ENCODE measurements at regions not wholly inside any gene's neighbourhood (a gene's known extent, or its start where the extent isn't known, plus 50 kb on each side); places are given as distances from the start of the nearest gene placed in this dataset.

DNA sequence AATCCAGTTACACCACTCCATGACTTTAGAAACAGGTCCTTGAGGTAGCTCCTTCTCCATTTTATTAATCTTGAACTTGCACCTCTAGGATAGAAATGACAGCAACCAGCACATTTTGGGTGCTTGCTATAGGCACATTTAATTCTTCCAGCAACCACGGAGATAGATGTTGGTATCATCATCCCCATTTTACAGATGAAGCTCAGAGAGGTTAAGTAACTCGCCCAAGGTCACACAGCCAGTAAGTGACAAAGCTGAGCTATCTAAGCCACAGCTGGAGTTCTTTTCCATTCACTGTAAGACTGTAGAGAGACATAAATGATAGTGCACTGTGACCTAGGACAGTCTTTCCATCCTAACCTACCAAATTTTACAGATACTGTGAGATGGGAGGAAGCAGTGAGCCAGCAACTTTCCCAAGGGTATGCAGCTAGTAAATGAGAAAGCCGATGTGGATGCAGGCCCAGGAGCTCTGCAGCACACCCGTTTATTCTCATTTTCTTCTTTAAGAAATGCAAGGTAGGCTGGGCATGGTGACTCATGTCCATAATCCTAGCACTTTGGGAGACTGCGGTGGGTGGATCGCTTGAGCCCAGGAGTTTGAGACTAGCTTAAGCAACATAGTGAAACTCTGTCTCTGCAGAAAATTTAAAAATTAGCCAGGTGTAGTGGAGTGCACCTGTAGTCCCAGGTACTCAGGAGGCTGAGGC is 103.2 kb downstream of the TBX5 start:
- no peaks in the 10 kb centered on the region for H3K36me3 ChIP-seq (ENCODE audit: control insufficient read depth, insufficient read depth, low read length)
- H2BK5ac ChIP-seq (ENCODE audit: low read length), result no peak overlapping the region
- no peaks in the 10 kb centered on the region for H3K79me2 ChIP-seq (ENCODE audit: control insufficient read depth, insufficient read depth, low read length)
- no CpG with 5 or more reads among the region's 6 CpGs for WGBS (ENCODE audit: extremely low coverage, insufficient coverage, low lambda C conversion rate)
- H4K5ac ChIP-seq (ENCODE audit: low read length), result no peak overlapping the region
- H2BK15ac ChIP-seq (replicated peaks; ENCODE audit: low read depth), result no peak overlapping the region
- H3K9ac ChIP-seq (ENCODE audit: low read length), result no peak overlapping the region
- H3K27ac ChIP-seq (ENCODE audit: low read depth, low read length), result no peak overlapping the region
- H3K79me1 ChIP-seq (ENCODE audit: low read length), result no peaks in the 10 kb centered on the region
- H2BK120ac ChIP-seq (ENCODE audit: low read depth, low read length), result no peak overlapping the region
- no peak overlapping the region for H3K4me2 ChIP-seq (ENCODE audit: low read length)
- no peak overlapping the region for H3K23ac ChIP-seq (ENCODE audit: low read length)
- H3K27me3 ChIP-seq (ENCODE audit: insufficient read depth, low read length, poor library complexity), result no peaks in the 10 kb centered on the region
- H3K56ac ChIP-seq (ENCODE audit: low read length), result no peak overlapping the region
- no peak overlapping the region for H3K4ac ChIP-seq (ENCODE audit: low read depth, low read length)
- no peak overlapping the region for H2AK5ac ChIP-seq (ENCODE audit: low read length)
- H3K18ac ChIP-seq (ENCODE audit: low read length), result no peak overlapping the region
- H3K4me3 ChIP-seq (ENCODE audit: low read length), result no peak overlapping the region
- no peaks in the 10 kb centered on the region for H3K4me1 ChIP-seq (ENCODE audit: control insufficient read depth, low read depth, low read length)
- DNase-seq, result no peak
- H4K8ac ChIP-seq (ENCODE audit: low read depth, low read length), result no peak overlapping the region

DNA sequence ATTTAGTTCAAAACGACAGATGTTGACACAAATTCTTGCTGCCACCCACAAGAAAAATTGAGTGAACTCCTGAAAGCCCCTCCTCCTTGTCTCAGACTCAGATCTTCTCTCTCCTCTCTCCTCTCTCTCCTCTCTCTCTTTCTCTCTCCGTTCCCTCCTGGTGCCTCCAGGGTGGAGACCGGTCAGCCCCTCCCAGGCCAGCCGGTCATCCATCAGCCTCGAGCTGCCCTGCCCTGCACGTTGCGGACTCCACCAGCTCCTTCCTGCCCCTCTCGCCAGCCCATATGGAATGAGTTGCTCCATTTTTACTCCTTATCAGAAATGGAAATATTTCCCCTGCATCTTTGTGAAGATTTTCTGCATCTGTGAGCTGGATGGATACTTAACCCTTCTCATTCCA is 103.8 kb downstream of the TBX5 start:
- Histone ChIP-seq H3K18ac (ENCODE audit: low read length) (no peak overlapping the region), H3K79me1 (ENCODE audit: low read length) (no peaks in the 10 kb centered on the region), H2BK15ac (replicated peaks; ENCODE audit: low read depth) (no peak overlapping the region), H3K27ac (ENCODE audit: low read depth, low read length) (no peak overlapping the region), H3K9ac (ENCODE audit: low read length) (no peak overlapping the region), H2AK5ac (ENCODE audit: low read length) (no peak overlapping the region), H3K4me1 (ENCODE audit: control insufficient read depth, low read depth, low read length) (no peaks in the 10 kb centered on the region), H3K36me3 (ENCODE audit: control insufficient read depth, insufficient read depth, low read length) (no peaks in the 10 kb centered on the region), H2BK5ac (ENCODE audit: low read length) (no peak overlapping the region), H2BK120ac (ENCODE audit: low read depth, low read length) (no peak overlapping the region), H4K5ac (ENCODE audit: low read length) (no peak overlapping the region), H3K56ac (ENCODE audit: low read length) (no peak overlapping the region), H3K79me2 (ENCODE audit: control insufficient read depth, insufficient read depth, low read length) (no peaks in the 10 kb centered on the region), H3K27me3 (ENCODE audit: insufficient read depth, low read length, poor library complexity) (no peaks in the 10 kb centered on the region), H3K4me3 (ENCODE audit: low read length) (no peak overlapping the region), H3K23ac (ENCODE audit: low read length) (no peak overlapping the region), H4K8ac (ENCODE audit: low read depth, low read length) (no peak overlapping the region), H3K4ac (ENCODE audit: low read depth, low read length) (no peak overlapping the region), H3K4me2 (ENCODE audit: low read length) (no peak overlapping the region)
- no peak for DNase-seq
- no CpG with 5 or more reads among the region's 8 CpGs for WGBS (ENCODE audit: extremely low coverage, insufficient coverage, low lambda C conversion rate)

DNA sequence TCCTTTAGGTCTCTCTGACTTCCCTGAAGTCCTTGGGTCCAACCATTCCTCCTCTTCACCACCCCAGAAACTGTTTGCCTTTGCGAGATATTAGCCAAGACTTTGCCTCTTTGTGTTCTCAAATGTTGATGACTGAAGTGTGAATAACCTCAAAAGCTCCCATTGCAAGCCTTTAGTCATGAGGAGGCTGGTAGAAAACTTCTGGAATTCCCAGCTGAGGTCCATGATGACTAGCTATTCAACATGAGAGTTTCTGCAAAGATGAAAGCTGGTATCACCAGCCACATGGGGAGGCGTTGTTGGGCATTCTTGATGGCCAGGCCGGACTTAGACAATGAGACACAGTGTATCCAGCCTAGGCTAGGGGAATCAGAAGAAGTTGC is 111.7 kb downstream of the TBX5 start:
- no peak overlapping the region for H4K5ac ChIP-seq (ENCODE audit: low read length)
- H3K27ac ChIP-seq (ENCODE audit: low read depth, low read length), result no peak overlapping the region
- no peak overlapping the region for H3K4me2 ChIP-seq (ENCODE audit: low read length)
- no peak for DNase-seq
- H3K18ac ChIP-seq (ENCODE audit: low read length), result no peak overlapping the region
- H3K9ac ChIP-seq (ENCODE audit: low read length), result no peak overlapping the region
- no peak overlapping the region for H3K4me3 ChIP-seq (ENCODE audit: low read length)
- no peak overlapping the region for H2BK15ac ChIP-seq (replicated peaks; ENCODE audit: low read depth)
- H3K4ac ChIP-seq (ENCODE audit: low read depth, low read length), result no peak overlapping the region
- H3K4me1 ChIP-seq (ENCODE audit: control insufficient read depth, low read depth, low read length), result no peaks in the 10 kb centered on the region
- no CpG with 5 or more reads among the region's 3 CpGs for WGBS (ENCODE audit: extremely low coverage, insufficient coverage, low lambda C conversion rate)
- H2BK120ac ChIP-seq (ENCODE audit: low read depth, low read length), result no peak overlapping the region
- H4K8ac ChIP-seq (ENCODE audit: low read depth, low read length), result no peak overlapping the region
- H2BK5ac ChIP-seq (ENCODE audit: low read length), result no peak overlapping the region
- H3K79me1 ChIP-seq (ENCODE audit: low read length), result no peaks in the 10 kb centered on the region
- H3K23ac ChIP-seq (ENCODE audit: low read length), result no peak overlapping the region
- no peak overlapping the region for H2AK5ac ChIP-seq (ENCODE audit: low read length)
- no peaks in the 10 kb centered on the region for H3K79me2 ChIP-seq (ENCODE audit: control insufficient read depth, insufficient read depth, low read length)
- H3K36me3 ChIP-seq (ENCODE audit: control insufficient read depth, insufficient read depth, low read length), result no peaks in the 10 kb centered on the region
- H3K56ac ChIP-seq (ENCODE audit: low read length), result no peak overlapping the region
- H3K27me3 ChIP-seq (ENCODE audit: insufficient read depth, low read length, poor library complexity), result no peaks in the 10 kb centered on the region

DNA sequence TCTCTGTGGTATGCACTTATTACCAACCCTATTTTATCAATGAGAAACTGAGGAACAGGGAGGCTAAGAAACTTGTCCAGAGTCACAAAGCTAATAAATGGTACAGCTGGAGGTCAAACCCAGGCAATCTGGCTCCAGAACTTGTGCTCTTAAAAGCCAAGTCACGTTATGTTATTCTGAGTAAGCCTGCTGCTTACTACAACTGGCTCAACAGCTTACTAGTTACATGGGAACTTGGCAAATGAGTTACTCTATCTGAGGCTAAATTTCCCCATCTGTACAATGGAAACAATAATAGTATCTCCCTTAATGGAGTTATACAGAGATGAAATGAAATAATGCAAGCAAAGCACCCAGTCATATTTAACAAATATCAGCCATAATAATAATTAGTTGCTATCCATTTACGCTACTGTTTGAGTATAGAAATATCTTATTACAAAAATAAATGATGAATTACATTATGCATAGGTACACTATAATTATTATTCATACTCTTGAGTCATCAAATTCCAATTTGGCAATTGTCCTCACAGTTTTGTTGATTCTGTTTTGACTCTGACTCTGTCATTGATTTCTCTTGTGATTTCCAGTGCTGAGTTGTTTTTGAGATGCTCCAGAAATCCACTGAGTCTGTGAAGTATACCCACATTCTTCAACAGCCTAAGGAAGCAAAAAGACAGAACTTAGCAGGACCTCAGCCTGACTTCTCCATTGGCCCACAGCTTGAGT is 112.2 kb downstream of the TBX5 start:
- no peak overlapping the region for H4K5ac ChIP-seq (ENCODE audit: low read length)
- H3K4ac ChIP-seq (ENCODE audit: low read depth, low read length), result no peak overlapping the region
- no peak overlapping the region for H3K27ac ChIP-seq (ENCODE audit: low read depth, low read length)
- H2BK5ac ChIP-seq (ENCODE audit: low read length), result no peak overlapping the region
- no peaks in the 10 kb centered on the region for H3K4me1 ChIP-seq (ENCODE audit: control insufficient read depth, low read depth, low read length)
- no peak overlapping the region for H3K18ac ChIP-seq (ENCODE audit: low read length)
- H3K9ac ChIP-seq (ENCODE audit: low read length), result no peak overlapping the region
- H3K4me2 ChIP-seq (ENCODE audit: low read length), result no peak overlapping the region
- no peak overlapping the region for H3K4me3 ChIP-seq (ENCODE audit: low read length)
- H3K23ac ChIP-seq (ENCODE audit: low read length), result no peak overlapping the region
- no peaks in the 10 kb centered on the region for H3K36me3 ChIP-seq (ENCODE audit: control insufficient read depth, insufficient read depth, low read length)
- H3K79me1 ChIP-seq (ENCODE audit: low read length), result no peaks in the 10 kb centered on the region
- H2AK5ac ChIP-seq (ENCODE audit: low read length), result no peak overlapping the region
- no peak for DNase-seq
- H3K27me3 ChIP-seq (ENCODE audit: insufficient read depth, low read length, poor library complexity), result no peaks in the 10 kb centered on the region
- H2BK120ac ChIP-seq (ENCODE audit: low read depth, low read length), result no peak overlapping the region
- H3K79me2 ChIP-seq (ENCODE audit: control insufficient read depth, insufficient read depth, low read length), result no peaks in the 10 kb centered on the region
- no peak overlapping the region for H3K56ac ChIP-seq (ENCODE audit: low read length)
- H2BK15ac ChIP-seq (replicated peaks; ENCODE audit: low read depth), result no peak overlapping the region
- H4K8ac ChIP-seq (ENCODE audit: low read depth, low read length), result no peak overlapping the region
- no CpG with 5 or more reads among the region's 2 CpGs for WGBS (ENCODE audit: extremely low coverage, insufficient coverage, low lambda C conversion rate)

DNA sequence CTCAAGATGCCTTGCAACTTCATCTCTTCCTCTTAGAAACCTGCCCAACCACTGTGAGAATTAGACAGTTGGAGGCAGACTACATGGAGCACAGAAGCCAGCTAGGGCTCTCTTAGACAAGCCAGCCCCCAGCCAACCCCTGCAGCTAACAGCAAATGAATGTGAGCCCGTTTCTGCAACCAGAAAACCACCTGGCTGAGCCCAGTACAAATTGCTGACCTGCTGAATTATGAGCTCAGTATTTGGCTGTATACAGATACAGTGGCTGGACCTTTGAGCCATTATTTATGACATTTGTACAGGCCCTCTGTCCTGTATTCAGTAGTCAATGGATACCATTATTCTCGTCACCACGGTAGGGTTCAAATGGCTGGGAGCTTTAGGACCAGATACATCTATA is 112.9 kb downstream of the TBX5 start:
- no peak for DNase-seq
- Histone ChIP-seq H3K9ac (ENCODE audit: low read length) (no peak overlapping the region), H3K4me2 (ENCODE audit: low read length) (no peak overlapping the region), H2BK15ac (replicated peaks; ENCODE audit: low read depth) (no peak overlapping the region), H4K8ac (ENCODE audit: low read depth, low read length) (no peak overlapping the region), H3K4me3 (ENCODE audit: low read length) (no peak overlapping the region), H3K23ac (ENCODE audit: low read length) (no peak overlapping the region), H4K5ac (ENCODE audit: low read length) (no peak overlapping the region), H2BK5ac (ENCODE audit: low read length) (no peak overlapping the region), H3K27me3 (ENCODE audit: insufficient read depth, low read length, poor library complexity) (no peaks in the 10 kb centered on the region), H2AK5ac (ENCODE audit: low read length) (no peak overlapping the region), H3K27ac (ENCODE audit: low read depth, low read length) (no peak overlapping the region), H3K4ac (ENCODE audit: low read depth, low read length) (no peak overlapping the region), H3K79me2 (ENCODE audit: control insufficient read depth, insufficient read depth, low read length) (no peaks in the 10 kb centered on the region), H2BK120ac (ENCODE audit: low read depth, low read length) (no peak overlapping the region), H3K79me1 (ENCODE audit: low read length) (no peaks in the 10 kb centered on the region), H3K4me1 (ENCODE audit: control insufficient read depth, low read depth, low read length) (no peaks in the 10 kb centered on the region), H3K36me3 (ENCODE audit: control insufficient read depth, insufficient read depth, low read length) (no peaks in the 10 kb centered on the region), H3K18ac (ENCODE audit: low read length) (no peak overlapping the region), H3K56ac (ENCODE audit: low read length) (no peak overlapping the region)
- WGBS (ENCODE audit: extremely low coverage, insufficient coverage, low lambda C conversion rate), result no CpG with 5 or more reads among the region's 3 CpGs
